ENCODE measurements at regions not wholly inside any gene's neighbourhood (a gene's known extent, or its start where the extent isn't known, plus 50 kb on each side); places are given as distances from the start of the nearest gene placed in this dataset.

- POLR2A ChIA-PET, result no interaction called here
- Mint-ChIP-seq H3K27ac (no peak overlapping the region), H3K27me3 (no peaks in the 10 kb centered on the region)
Measured at GRCh38 chr6:140857739-140858380, 1274.9 kb upstream of the GJE1 start.

GRCh38 chr6:140855520-140855919 is 1277.2 kb upstream of the GJE1 start:
- Mint-ChIP-seq H3K4me1 (no peaks in the 10 kb centered on the region), H3K4me3 (no peak overlapping the region), H3K36me3 (ENCODE audit: low read depth) (no peaks in the 10 kb centered on the region), H3K9me3 (no peaks in the 10 kb centered on the region), H3K27me3 (no peaks in the 10 kb centered on the region), H3K27ac (no peak overlapping the region)
- no peak for DNase-seq
- POLR2A ChIA-PET, result no interaction called here
- CTCF ChIA-PET, result no interaction called here

More at GRCh38 chr6:140857739-140858380, 1274.9 kb upstream of the GJE1 start:
- DNase-seq, result no peak
- Mint-ChIP-seq H3K36me3 (ENCODE audit: low read depth) (no peaks in the 10 kb centered on the region), H3K4me1 (no peaks in the 10 kb centered on the region), H3K9me3 (no peaks in the 10 kb centered on the region), H3K4me3 (no peak overlapping the region)
- CTCF ChIA-PET, result no interaction called here

- ChIA-PET CTCF (interaction anchor here (0.7 kb wide), 1 partner anchor 67 kb away, joined by 4 read pairs; no protein-coding TSS in a partner anchor), POLR2A (no interaction called here)
- H3K27ac Mint-ChIP-seq, result no peak overlapping the region
- no peak for DNase-seq
- H3K4me1 Mint-ChIP-seq, result no peaks in the 10 kb centered on the region
- H3K36me3 Mint-ChIP-seq (ENCODE audit: low read depth), result no peaks in the 10 kb centered on the region
- H3K9me3 Mint-ChIP-seq, result no peaks in the 10 kb centered on the region
- no peaks in the 10 kb centered on the region for H3K27me3 Mint-ChIP-seq
- H3K4me3 Mint-ChIP-seq, result no peak overlapping the region
Measured at GRCh38 chr6:140854318-140854717, 1278.4 kb upstream of the GJE1 start.

- Mint-ChIP-seq H3K27ac (no peak overlapping the region), H3K4me3 (no peak overlapping the region), H3K36me3 (ENCODE audit: low read depth) (no peaks in the 10 kb centered on the region), H3K4me1 (no peaks in the 10 kb centered on the region), H3K9me3 (no peaks in the 10 kb centered on the region), H3K27me3 (no peaks in the 10 kb centered on the region)
- ChIA-PET CTCF (no interaction called here), POLR2A (no interaction called here)
- DNase-seq, result no peak
Measured at GRCh38 chr6:140850438-140850837, 1282.3 kb upstream of the GJE1 start.

- POLR2A ChIA-PET, result no interaction called here
- CTCF ChIA-PET, result no interaction called here
- no peak overlapping the region for H3K27ac Mint-ChIP-seq
Measured at GRCh38 chr6:140849456-140849855, 1283.3 kb upstream of the GJE1 start.

GRCh38 chr6:140847262-140847645 is 1285.5 kb upstream of the GJE1 start:
- Mint-ChIP-seq H3K36me3 (ENCODE audit: low read depth) (no peaks in the 10 kb centered on the region), H3K4me3 (no peak overlapping the region), H3K27me3 (no peaks in the 10 kb centered on the region), H3K9me3 (no peaks in the 10 kb centered on the region), H3K4me1 (no peaks in the 10 kb centered on the region), H3K27ac (no peak overlapping the region)
- CTCF ChIA-PET, result no interaction called here
- DNase-seq, result no peak
- POLR2A ChIA-PET, result no interaction called here

More at GRCh38 chr6:140849456-140849855, 1283.3 kb upstream of the GJE1 start:
- no peak for DNase-seq
- Mint-ChIP-seq H3K27me3 (no peaks in the 10 kb centered on the region), H3K9me3 (no peaks in the 10 kb centered on the region), H3K4me1 (no peaks in the 10 kb centered on the region), H3K36me3 (ENCODE audit: low read depth) (no peaks in the 10 kb centered on the region), H3K4me3 (no peak overlapping the region)

- H3K27ac Mint-ChIP-seq, result no peak overlapping the region
- DNase-seq, result no peak
- POLR2A ChIA-PET, result no interaction called here
Measured at GRCh38 chr6:140846503-140847261, 1286.0 kb upstream of the GJE1 start.

GRCh38 chr6:140845701-140846100 is 1287.0 kb upstream of the GJE1 start:
- no peak overlapping the region for H3K4me3 Mint-ChIP-seq
- H3K4me1 Mint-ChIP-seq, result no peaks in the 10 kb centered on the region
- no peak for DNase-seq
- H3K36me3 Mint-ChIP-seq (ENCODE audit: low read depth), result no peaks in the 10 kb centered on the region
- H3K27me3 Mint-ChIP-seq, result no peaks in the 10 kb centered on the region
- CTCF ChIA-PET, result no interaction called here
- H3K27ac Mint-ChIP-seq, result no peak overlapping the region
- POLR2A ChIA-PET, result no interaction called here
- no peaks in the 10 kb centered on the region for H3K9me3 Mint-ChIP-seq

More at GRCh38 chr6:140846503-140847261, 1286.0 kb upstream of the GJE1 start:
- Mint-ChIP-seq H3K9me3 (no peaks in the 10 kb centered on the region), H3K4me3 (no peak overlapping the region), H3K27me3 (no peaks in the 10 kb centered on the region), H3K4me1 (no peaks in the 10 kb centered on the region), H3K36me3 (ENCODE audit: low read depth) (no peaks in the 10 kb centered on the region)
- CTCF ChIA-PET, result no interaction called here

- no peaks in the 10 kb centered on the region for H3K9me3 Mint-ChIP-seq
- no peaks in the 10 kb centered on the region for H3K27me3 Mint-ChIP-seq
- no peak overlapping the region for H3K4me3 Mint-ChIP-seq
- no peaks in the 10 kb centered on the region for H3K4me1 Mint-ChIP-seq
- POLR2A ChIA-PET, result no interaction called here
- DNase-seq, result no peak
- H3K36me3 Mint-ChIP-seq (ENCODE audit: low read depth), result no peaks in the 10 kb centered on the region
- CTCF ChIA-PET, result no interaction called here
- no peak overlapping the region for H3K27ac Mint-ChIP-seq
Measured at GRCh38 chr6:140844167-140844566, 1288.6 kb upstream of the GJE1 start.

- ChIA-PET POLR2A (no interaction called here), CTCF (no interaction called here)
- Mint-ChIP-seq H3K4me1 (no peaks in the 10 kb centered on the region), H3K4me3 (no peak overlapping the region), H3K27me3 (no peaks in the 10 kb centered on the region), H3K27ac (no peak overlapping the region), H3K36me3 (ENCODE audit: low read depth) (no peaks in the 10 kb centered on the region), H3K9me3 (no peaks in the 10 kb centered on the region)
- no peak for DNase-seq
Measured at GRCh38 chr6:140833408-140833807, 1299.3 kb upstream of the GJE1 start.

GRCh38 chr6:140830666-140831065 is 1302.1 kb upstream of the GJE1 start:
- DNase-seq, result no peak
- no peak overlapping the region for H3K27ac Mint-ChIP-seq
- H3K36me3 Mint-ChIP-seq (ENCODE audit: low read depth), result no peaks in the 10 kb centered on the region
- H3K9me3 Mint-ChIP-seq, result no peaks in the 10 kb centered on the region
- no peak overlapping the region for H3K4me3 Mint-ChIP-seq
- H3K4me1 Mint-ChIP-seq, result no peaks in the 10 kb centered on the region
- peaks cover 1% of the 10 kb centered on the region for H3K27me3 Mint-ChIP-seq
- ChIA-PET POLR2A (no interaction called here), CTCF (no interaction called here)

- Mint-ChIP-seq H3K36me3 (ENCODE audit: low read depth) (no peaks in the 10 kb centered on the region), H3K4me1 (no peaks in the 10 kb centered on the region), H3K9me3 (no peaks in the 10 kb centered on the region), H3K27ac (no peak overlapping the region), H3K27me3 (peaks cover 1% of the 10 kb centered on the region), H3K4me3 (no peak overlapping the region)
- CTCF ChIA-PET, result no interaction called here
- DNase-seq, result no peak
- POLR2A ChIA-PET, result no interaction called here
Measured at GRCh38 chr6:140828856-140829255, 1303.9 kb upstream of the GJE1 start.

- no peak overlapping the region for H3K27ac Mint-ChIP-seq
- no peaks in the 10 kb centered on the region for H3K4me1 Mint-ChIP-seq
- ChIA-PET POLR2A (no interaction called here), CTCF (no interaction called here)
- no peak for DNase-seq
- H3K9me3 Mint-ChIP-seq, result no peaks in the 10 kb centered on the region
- no peaks in the 10 kb centered on the region for H3K36me3 Mint-ChIP-seq (ENCODE audit: low read depth)
- H3K27me3 Mint-ChIP-seq, result peaks cover 1% of the 10 kb centered on the region
- H3K4me3 Mint-ChIP-seq, result no peak overlapping the region
Measured at GRCh38 chr6:140827593-140827992, 1305.1 kb upstream of the GJE1 start.

GRCh38 chr6:140825731-140826130 is 1307.0 kb upstream of the GJE1 start:
- Mint-ChIP-seq H3K27me3 (peaks cover 1% of the 10 kb centered on the region), H3K4me3 (no peak overlapping the region), H3K36me3 (ENCODE audit: low read depth) (no peaks in the 10 kb centered on the region), H3K4me1 (no peaks in the 10 kb centered on the region), H3K9me3 (no peaks in the 10 kb centered on the region), H3K27ac (no peak overlapping the region)
- no peak for DNase-seq
- ChIA-PET POLR2A (no interaction called here), CTCF (no interaction called here)

Measured in activated CD4-positive, alpha-beta T cell treated with anti-CD3 and anti-CD28 coated beads, Interleukin-2, amount 10 ng/mL, durations not matched to agents 7 days and 5 days (primary cell).